Keratinocyte (primary cell): ENCODE measurements at regions not wholly inside any gene's neighbourhood (a gene's known extent, or its start where the extent isn't known, plus 50 kb on each side); places are given as distances from the start of the nearest gene placed in this dataset.

ENCODE experiments used
- EZH2 ChIP-seq: IDR thresholded peaks from one replicate; pipeline ENCODE4 v1.6.1; 2012; ENCODE audit warnings: inconsistent platforms, mild to moderate bottlenecking, low read length, moderate library complexity
- TF ChIP-seq, protein P1 (sequence below), 3 experiments: IDR thresholded peaks in 1 of 3; conservative IDR thresholded peaks in 1 of 3; optimal IDR thresholded peaks in 1 of 3; 2 replicates in 2 of 3; 3 replicates in 1 of 3; pipeline versions ENCODE3 to v1.5.1; 2011; ENCODE audit warnings: low read length in 3 of 3, mild to moderate bottlenecking in 3 of 3, moderate library complexity in 2 of 3, control low read depth in 1 of 3, inconsistent platforms in 1 of 3; ENCODE audit not compliant: insufficient read depth in 2 of 3; ENCODE audit errors: extremely low read depth in 1 of 3

DNA sequence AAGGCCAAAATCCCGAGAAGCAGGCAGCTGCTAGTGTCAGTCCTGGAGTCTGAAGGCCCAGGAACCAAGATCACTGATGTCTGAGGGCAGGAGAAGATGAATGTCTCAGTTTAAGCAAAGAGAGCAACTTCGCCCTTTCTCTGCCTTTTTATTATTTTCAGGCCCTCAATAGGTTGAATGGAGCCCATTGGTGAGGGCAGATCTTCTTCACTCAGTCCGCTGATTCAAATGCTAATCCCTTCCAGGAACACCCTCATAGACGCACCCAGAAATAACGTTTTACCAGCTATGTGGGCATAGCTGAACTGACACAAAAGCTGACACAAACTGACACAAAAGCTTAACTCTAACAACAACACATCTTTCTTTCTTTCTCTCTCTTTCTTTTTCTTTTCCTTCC lies 78.0 kb upstream of the KCNJ3 start:
- TF ChIP-seq, protein P1, sequence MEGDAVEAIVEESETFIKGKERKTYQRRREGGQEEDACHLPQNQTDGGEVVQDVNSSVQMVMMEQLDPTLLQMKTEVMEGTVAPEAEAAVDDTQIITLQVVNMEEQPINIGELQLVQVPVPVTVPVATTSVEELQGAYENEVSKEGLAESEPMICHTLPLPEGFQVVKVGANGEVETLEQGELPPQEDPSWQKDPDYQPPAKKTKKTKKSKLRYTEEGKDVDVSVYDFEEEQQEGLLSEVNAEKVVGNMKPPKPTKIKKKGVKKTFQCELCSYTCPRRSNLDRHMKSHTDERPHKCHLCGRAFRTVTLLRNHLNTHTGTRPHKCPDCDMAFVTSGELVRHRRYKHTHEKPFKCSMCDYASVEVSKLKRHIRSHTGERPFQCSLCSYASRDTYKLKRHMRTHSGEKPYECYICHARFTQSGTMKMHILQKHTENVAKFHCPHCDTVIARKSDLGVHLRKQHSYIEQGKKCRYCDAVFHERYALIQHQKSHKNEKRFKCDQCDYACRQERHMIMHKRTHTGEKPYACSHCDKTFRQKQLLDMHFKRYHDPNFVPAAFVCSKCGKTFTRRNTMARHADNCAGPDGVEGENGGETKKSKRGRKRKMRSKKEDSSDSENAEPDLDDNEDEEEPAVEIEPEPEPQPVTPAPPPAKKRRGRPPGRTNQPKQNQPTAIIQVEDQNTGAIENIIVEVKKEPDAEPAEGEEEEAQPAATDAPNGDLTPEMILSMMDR (optimal IDR thresholded peaks at IDR 0.05 in 1 of 3, IDR thresholded peaks at IDR 0.05 in 1 of 3, conservative IDR thresholded peaks at IDR 0.05 in 1 of 3; ENCODE audit: extremely low read depth in 1 of 3, insufficient read depth in 2 of 3, low read length in 3 of 3), result no peak
- no peak for TF ChIP-seq EZH2
